ENCODE measurements at regions not wholly inside any gene's neighbourhood (a gene's known extent, or its start where the extent isn't known, plus 50 kb on each side); places are given as distances from the start of the nearest gene placed in this dataset.

DNA sequence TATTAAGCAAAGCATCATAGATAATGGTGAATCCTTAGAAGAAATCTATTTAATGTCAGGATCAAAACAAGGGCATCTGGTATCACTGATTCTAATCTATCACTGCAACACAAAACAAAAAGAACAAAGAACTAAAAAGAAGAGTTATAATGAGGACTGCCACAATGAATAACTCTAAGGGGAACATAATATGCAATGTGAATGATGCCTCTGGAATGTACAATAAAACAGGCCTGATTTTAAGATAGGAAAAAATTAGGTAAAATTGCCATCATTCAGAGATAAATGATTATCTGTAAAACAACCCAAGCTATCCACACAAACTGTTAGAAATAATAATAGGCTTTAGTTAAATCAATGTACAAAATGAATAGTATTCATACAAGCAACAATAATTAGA is 936.7 kb upstream of the CITED2 start:
- no peak for TF ChIP-seq CTCF (IDR thresholded peaks at IDR 0.05; ENCODE audit: poor library complexity, severe bottlenecking)
- TF ChIP-seq TAF1 (IDR thresholded peaks at IDR 0.05; ENCODE audit: low read depth): no peak
- TF ChIP-seq EP300 (conservative IDR thresholded peaks at IDR 0.05; ENCODE audit: poor library complexity, severe bottlenecking): no peak
- no peak for TF ChIP-seq POLR2AphosphoS5 (IDR thresholded peaks at IDR 0.05)
- TF ChIP-seq RAD21 (conservative IDR thresholded peaks at IDR 0.05): no peak
- TF ChIP-seq SMC3 (conservative IDR thresholded peaks at IDR 0.05; ENCODE audit: poor library complexity): no peak
- no peak for TF ChIP-seq EZH2 (IDR thresholded peaks at IDR 0.05; ENCODE audit: borderline replicate concordance, insufficient read depth, low read length, poor library complexity, severe bottlenecking)
- no peak for TF ChIP-seq REST (IDR thresholded peaks at IDR 0.05; ENCODE audit: borderline replicate concordance)

All from neural cell (in vitro differentiated cells).